Activated CD8-positive, alpha-beta memory T cell treated with anti-CD3 and anti-CD28 coated beads for 4 hours (primary cell): ENCODE measurements at regions not wholly inside any gene's neighbourhood (a gene's known extent, or its start where the extent isn't known, plus 50 kb on each side); places are given as distances from the start of the nearest gene placed in this dataset.

Source experiments
- DNase-seq, 2 donors: peaks; one replicate each; pipeline ENCODE4 v3.0.0-alpha.2; 2020; ENCODE audit warnings: low read depth in 2 of 2

- DNase-seq: no peak
These were observed 240.4 kb downstream of the HAUS1 start for GRCh38 chr18:46344416-46345180.

GRCh38 chr18:46345181-46345465 lies 240.9 kb downstream of the HAUS1 start:
- DNase-seq: no peak

- no peak for DNase-seq
These were observed 242.0 kb downstream of the HAUS1 start for GRCh38 chr18:46346213-46346612.

GRCh38 chr18:46346896-46347630 lies 242.9 kb downstream of the HAUS1 start:
- no peak for DNase-seq

GRCh38 chr18:46350598-46351159 lies 246.5 kb downstream of the HAUS1 start:
- no peak for DNase-seq

GRCh38 chr18:46352520-46353250 lies 248.5 kb downstream of the HAUS1 start:
- no peak for DNase-seq

- no peak for DNase-seq
These were observed 249.3 kb downstream of the HAUS1 start for GRCh38 chr18:46353460-46353859.

GRCh38 chr18:46356278-46357033 lies 252.3 kb downstream of the HAUS1 start:
- no peak for DNase-seq

GRCh38 chr18:46360102-46360699 lies 256.0 kb downstream of the HAUS1 start:
- DNase-seq: no peak

- DNase-seq: no peak
These were observed 256.7 kb downstream of the HAUS1 start for GRCh38 chr18:46360866-46361265.

GRCh38 chr18:46362533-46362932 lies 258.3 kb downstream of the HAUS1 start:
- no peak for DNase-seq

- no peak for DNase-seq
These were observed 259.9 kb downstream of the HAUS1 start for GRCh38 chr18:46364048-46364447.

- no peak for DNase-seq
These were observed 262.0 kb downstream of the HAUS1 start for GRCh38 chr18:46366201-46366600.

GRCh38 chr18:46366751-46367376 lies 262.7 kb downstream of the HAUS1 start:
- no peak for DNase-seq

- DNase-seq: no peak
These were observed 265.1 kb downstream of the HAUS1 start for GRCh38 chr18:46369323-46369722.

GRCh38 chr18:46370898-46371297 lies 266.7 kb downstream of the HAUS1 start:
- DNase-seq: no peak

- DNase-seq: no peak
These were observed 268.5 kb downstream of the HAUS1 start for GRCh38 chr18:46372670-46373069.

- DNase-seq: no peak
These were observed 268.9 kb downstream of the HAUS1 start for GRCh38 chr18:46373131-46373530.

GRCh38 chr18:46373791-46374190 lies 269.6 kb downstream of the HAUS1 start:
- no peak for DNase-seq

GRCh38 chr18:46374850-46375249 lies 270.7 kb downstream of the HAUS1 start:
- DNase-seq: no peak

GRCh38 chr18:46377557-46377956 lies 273.4 kb downstream of the HAUS1 start:
- DNase-seq: no peak
